HG03139 (cell line): ENCODE measurements at regions not wholly inside any gene's neighbourhood (a gene's known extent, or its start where the extent isn't known, plus 50 kb on each side); places are given as distances from the start of the nearest gene placed in this dataset.

ENCODE experiments used
- ATAC-seq: cut with Tn5 transposase; IDR thresholded peaks from one replicate; pipeline ENCODE4 v1.9.1; 2021; ENCODE audit not compliant: unreplicated experiment

DNA sequence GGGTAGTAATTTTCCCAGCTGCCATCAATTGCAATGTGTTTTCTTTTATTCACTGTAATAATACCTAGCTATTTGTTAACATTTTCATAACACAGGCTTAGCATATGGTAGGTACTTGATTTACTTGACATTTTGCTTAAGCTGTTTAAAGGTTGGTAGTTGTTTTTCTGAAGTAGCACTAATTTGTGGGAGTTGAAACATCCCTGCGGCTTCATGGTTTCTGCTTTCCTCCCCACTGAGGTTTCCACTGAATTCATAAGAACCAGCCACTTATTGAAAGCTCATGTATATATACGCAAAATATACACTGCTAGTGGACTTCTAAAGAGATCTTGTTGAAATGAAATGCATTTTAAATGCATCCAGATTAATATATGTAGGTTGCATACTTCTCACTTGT, 559.9 kb downstream of the TLE4 start:
- no peak for ATAC-seq

- ATAC-seq: no peak
Measured at GRCh38 chr9:80127920-80128319, 556.2 kb downstream of the TLE4 start.

DNA sequence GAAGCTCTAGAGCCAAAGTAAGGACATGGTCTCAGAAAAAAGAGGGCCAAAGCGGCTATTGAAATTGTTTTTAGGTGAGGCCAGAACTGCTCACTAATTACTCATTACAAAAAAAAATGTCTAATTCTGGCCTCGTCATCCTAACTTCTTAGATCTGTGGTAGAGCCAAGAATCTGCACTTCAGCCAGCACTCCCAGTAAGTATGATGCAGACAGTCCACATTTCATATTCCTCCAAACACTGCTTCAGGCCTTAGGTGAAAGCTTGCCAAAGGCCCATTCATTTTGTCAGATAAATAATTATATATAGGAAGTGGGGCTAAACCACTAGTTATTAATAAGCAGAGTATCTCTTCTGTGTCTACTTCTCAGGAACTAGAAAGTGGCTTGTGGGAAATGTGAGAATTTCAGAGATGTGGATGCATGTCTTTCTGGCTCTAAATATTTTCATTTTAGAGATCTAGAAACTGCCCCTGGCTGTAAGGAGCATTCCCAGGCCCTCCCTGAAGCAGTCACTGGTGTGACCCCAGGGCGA, 554.0 kb downstream of the TLE4 start:
- no peak for ATAC-seq

DNA sequence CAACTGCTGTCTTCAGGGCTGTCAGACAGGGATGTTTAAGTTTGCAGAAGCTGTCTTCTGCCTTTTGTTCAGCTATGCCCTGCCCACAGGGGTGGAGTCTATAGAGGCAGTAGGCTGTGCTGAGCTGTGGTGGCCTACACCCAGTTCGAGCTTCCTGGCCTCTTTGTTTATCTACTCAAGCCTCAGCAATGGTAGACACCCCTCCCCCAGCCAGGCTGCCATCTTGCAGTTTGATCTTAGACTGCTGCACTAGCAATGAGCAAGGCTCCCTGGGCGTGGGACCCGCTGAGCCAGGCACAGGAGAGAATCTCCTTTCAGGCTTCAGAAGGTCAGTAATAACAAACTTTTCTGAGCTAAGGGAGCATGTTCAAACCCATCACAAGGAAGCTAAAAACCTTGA, 545.3 kb downstream of the TLE4 start:
- no peak for ATAC-seq

GRCh38 chr9:80114241-80114640, 542.5 kb downstream of the TLE4 start:
- no peak for ATAC-seq

- no peak for ATAC-seq
Measured at GRCh38 chr9:80107931-80108660, 536.3 kb downstream of the TLE4 start.

DNA sequence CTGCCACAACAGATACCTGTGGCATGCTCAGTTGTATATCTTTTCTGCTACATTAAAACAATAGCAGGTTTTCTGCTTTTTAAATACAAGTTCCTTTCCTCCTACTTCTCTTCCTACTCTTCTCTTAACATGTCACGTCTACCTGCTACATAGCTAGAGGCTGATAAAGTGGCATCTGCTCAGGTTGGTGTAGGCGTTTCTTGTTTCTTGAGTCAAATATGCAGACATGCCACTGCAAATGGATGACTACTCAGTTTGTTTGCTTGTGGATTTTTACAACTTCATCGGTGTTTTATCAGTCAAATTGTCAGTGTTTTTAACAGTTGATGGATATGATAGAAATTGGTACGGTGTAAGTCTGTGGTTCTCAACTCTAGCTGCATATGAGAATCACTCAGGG, 525.7 kb downstream of the TLE4 start:
- no peak for ATAC-seq

DNA sequence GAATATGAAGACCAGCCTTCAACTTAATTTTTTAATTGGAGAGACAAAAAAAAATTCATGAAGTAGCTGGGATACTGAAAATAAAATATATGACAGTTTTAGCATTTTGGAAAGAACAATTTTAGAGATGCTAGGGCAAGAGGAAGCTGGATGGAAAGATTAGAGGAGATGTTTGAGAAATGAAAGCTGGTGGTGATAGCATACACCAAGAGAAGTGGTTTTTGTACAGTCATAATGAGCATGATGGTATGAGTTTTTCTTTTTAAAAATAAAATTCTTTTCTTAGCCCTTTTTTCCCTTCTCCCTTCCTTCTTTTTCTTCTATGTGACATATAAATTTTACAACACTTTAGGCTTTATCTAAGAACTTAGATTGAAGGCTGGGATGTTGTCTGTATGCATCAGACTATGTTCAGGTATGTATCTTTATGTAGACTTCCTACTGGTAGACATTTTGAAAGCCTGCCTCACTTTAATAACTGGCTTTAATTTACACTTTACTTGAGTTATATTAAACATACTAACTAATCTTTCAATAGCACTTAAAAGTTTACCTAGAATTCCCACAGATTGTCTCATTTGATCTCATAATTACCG, 522.5 kb downstream of the TLE4 start:
- ATAC-seq: no peak

DNA sequence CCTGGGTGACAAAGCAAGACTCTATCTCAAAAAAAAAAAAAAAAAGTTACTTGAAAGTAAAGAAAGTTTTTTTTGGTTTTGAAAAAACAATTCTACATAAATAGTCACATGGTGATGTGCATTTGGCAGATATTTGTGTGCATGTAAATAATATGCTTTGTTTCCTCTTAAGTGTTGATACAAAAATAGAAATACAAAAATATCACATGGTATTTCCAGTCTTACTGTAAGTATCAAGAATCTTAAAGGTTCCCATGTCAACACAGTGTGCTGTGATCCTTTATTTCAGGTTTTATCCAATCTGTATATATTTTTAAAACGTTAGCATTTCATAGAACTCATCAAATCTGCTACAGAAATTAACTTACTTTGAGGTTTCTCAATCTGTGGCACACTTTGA, 521.9 kb downstream of the TLE4 start:
- no peak for ATAC-seq

GRCh38 chr9:80091526-80091925, 519.8 kb downstream of the TLE4 start:
- no peak for ATAC-seq

DNA sequence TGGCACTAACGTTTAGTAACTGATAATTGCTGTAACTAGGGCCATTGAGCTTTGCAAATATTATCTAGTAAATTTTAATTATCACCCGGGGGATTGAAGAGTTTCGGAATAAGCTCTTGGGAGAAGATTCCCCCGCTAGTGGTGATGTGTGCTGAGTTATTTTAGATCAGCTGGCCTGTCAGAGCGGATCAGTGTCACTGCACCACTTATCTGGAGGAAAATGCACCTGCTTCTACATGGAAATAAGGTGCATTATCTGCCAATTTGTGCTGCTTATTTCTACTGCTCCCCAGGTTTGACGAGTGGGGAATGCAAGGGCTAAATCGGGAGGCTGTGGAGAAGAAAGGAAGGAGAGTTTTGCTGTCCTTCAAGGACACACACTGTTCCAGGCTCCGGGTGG, 518.6 kb downstream of the TLE4 start:
- no peak for ATAC-seq

DNA sequence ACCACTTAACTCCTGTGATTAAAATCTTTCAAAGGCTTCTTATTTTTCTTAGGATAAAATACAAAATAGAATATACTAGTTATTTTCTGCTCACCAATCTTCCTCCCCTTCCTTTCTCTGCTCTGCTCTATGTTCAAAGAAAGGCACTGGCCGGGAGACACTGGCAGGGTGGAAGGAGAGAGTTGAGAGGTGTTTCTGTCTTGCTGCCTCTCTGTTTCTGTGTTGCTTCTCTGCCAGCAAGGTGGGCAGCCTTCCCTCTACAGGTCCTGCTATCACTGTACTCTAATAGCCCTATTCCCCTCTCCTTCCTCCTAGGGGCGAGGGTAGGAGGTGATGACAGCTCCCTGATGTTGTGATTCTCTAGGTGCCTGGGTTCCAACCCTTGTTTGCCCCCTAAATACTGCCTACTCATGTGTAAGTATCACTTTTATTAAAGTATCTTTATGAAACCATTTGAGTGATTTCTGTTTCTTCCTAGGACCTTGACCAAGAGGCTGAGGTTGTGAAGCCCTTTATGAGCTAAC, 515.1 kb downstream of the TLE4 start:
- ATAC-seq: no peak

DNA sequence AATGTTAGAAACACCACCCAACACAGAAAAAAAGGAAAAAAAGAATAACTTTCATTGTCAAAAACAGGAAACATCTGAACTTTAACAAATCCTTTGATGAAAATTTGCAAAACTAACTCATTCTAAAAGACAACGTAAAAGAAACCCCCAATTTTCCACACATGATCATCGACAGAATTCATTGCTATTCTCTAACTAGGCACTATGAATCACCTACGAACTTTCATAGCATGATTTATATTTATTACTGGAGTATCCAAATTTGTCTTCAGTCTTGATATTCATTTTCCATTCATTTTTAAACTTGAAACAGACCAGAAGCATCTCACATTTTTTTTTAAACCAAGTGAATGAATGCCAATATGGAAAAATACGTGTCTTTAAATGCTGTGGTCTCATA, 514.6 kb downstream of the TLE4 start:
- ATAC-seq: no peak

GRCh38 chr9:80085668-80086067, 513.9 kb downstream of the TLE4 start:
- ATAC-seq: no peak

DNA sequence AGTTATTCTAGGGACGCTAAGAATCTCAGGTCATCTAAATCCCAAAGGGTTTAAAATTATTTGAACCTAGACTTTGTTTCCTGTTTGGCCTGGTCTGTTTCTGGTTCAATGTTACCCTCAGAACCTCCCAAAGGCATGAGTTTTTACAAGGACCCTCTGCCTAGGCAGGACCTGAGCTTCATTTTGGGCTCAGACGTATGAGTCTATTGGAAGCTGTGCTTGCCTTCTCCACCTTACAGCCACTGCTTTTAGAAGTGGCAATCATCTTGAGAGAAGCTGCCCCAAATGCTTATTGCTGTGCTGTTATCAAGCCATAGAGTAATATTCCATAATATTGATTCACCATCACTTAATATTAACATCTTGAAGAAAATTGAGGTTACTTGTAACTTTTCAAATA, 510.4 kb downstream of the TLE4 start:
- ATAC-seq: no peak

GRCh38 chr9:80078826-80079225, 507.1 kb downstream of the TLE4 start:
- ATAC-seq: no peak

- ATAC-seq: no peak
Measured at GRCh38 chr9:80077059-80077458, 505.3 kb downstream of the TLE4 start.

GRCh38 chr9:80076162-80076561, 504.4 kb downstream of the TLE4 start:
- no peak for ATAC-seq

- no peak for ATAC-seq
Measured at GRCh38 chr9:80074439-80074838, 502.7 kb downstream of the TLE4 start.

- no peak for ATAC-seq
Measured at GRCh38 chr9:80072451-80072850, 500.7 kb downstream of the TLE4 start.

GRCh38 chr9:80070071-80070742, 498.4 kb downstream of the TLE4 start:
- no peak for ATAC-seq

DNA sequence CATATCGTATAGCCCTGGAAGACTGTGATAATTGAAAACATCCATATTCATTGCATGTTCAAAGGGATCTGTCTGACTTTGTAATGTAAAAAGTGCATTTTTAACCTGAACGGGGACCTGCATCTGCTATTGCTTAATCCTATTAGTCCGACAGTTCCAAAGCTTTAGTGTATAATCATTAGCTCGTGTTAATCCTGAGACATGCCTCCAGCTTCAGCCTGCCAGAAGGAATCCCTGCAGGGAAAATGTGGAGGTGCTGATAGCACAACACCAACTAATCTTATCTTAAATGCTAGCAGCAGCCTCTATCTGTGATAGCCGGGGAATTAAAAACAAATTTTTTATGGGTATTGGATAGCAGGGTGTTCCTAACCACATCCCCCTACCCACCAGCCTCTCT, 495.2 kb downstream of the TLE4 start:
- ATAC-seq: no peak
